Right cardiac atrium (tissue), 5 donors: ENCODE measurements at regions not wholly inside any gene's neighbourhood (a gene's known extent, or its start where the extent isn't known, plus 50 kb on each side); places are given as distances from the start of the nearest gene placed in this dataset.

ENCODE experiments used
- ATAC-seq, 2 donors: fragments of 200-7000 bp; cut with Tn5 transposase; one replicate each; pipeline versions ENCODE4 v1.8.0 to v1.9.1; 2020; ENCODE audit warnings: moderate library complexity in 2 of 2, mild to moderate bottlenecking in 1 of 2
- DNase-seq, 3 donors: peaks; one replicate each; pipeline ENCODE4 v3.0.0-alpha.2; 2020
- H3K27ac ChIP-seq: one replicate; pipeline ENCODE4 v1.5.1; 2013; ENCODE audit warnings: mild to moderate bottlenecking, low read length, control low read depth, moderate library complexity
- H3K27me3 ChIP-seq: one replicate; pipeline ENCODE4 v1.6.1; 2013; ENCODE audit not compliant: control insufficient read depth, insufficient read depth
- H3K4me1 ChIP-seq: one replicate; pipeline ENCODE4 v1.6.1; 2013; ENCODE audit warnings: low read length; ENCODE audit not compliant: control insufficient read depth, insufficient read depth
- H3K4me3 ChIP-seq: one replicate; pipeline ENCODE4 v1.5.1; 2013; ENCODE audit warnings: low read length, control low read depth
- H3K9me3 ChIP-seq: one replicate; pipeline ENCODE4 v1.6.1; 2013; ENCODE audit warnings: low read length; ENCODE audit not compliant: control insufficient read depth
- WGBS: extraction: QIAGEN DNeasy Blood & Tissue Kit; methylation state at CpG from one replicate; pipeline ENCODE4 v1.1.7; 2013; 5-methylcytosine and 5-hydroxymethylcytosine counted together
- intact Hi-C, 4 donors: fragments of 100-400 bp; cut with DNase I; formaldehyde crosslinking; loops; one replicate each; pipeline versions ENCODE4 v1.11.0 to v1.14.0; 2022 to 2023
- donor health status: healthy with polysubstance abuse.
- donor health status: DM: no; HTN: yes; CAD: no.
- donor health status: DM: no; HTN: no; CAD: no.
- donor health status: DM: no; HTN: yes; CAD: no; lungs with severe emphysema.
- donor health status: DM: yes; HTN: yes; CAD: no.

DNA sequence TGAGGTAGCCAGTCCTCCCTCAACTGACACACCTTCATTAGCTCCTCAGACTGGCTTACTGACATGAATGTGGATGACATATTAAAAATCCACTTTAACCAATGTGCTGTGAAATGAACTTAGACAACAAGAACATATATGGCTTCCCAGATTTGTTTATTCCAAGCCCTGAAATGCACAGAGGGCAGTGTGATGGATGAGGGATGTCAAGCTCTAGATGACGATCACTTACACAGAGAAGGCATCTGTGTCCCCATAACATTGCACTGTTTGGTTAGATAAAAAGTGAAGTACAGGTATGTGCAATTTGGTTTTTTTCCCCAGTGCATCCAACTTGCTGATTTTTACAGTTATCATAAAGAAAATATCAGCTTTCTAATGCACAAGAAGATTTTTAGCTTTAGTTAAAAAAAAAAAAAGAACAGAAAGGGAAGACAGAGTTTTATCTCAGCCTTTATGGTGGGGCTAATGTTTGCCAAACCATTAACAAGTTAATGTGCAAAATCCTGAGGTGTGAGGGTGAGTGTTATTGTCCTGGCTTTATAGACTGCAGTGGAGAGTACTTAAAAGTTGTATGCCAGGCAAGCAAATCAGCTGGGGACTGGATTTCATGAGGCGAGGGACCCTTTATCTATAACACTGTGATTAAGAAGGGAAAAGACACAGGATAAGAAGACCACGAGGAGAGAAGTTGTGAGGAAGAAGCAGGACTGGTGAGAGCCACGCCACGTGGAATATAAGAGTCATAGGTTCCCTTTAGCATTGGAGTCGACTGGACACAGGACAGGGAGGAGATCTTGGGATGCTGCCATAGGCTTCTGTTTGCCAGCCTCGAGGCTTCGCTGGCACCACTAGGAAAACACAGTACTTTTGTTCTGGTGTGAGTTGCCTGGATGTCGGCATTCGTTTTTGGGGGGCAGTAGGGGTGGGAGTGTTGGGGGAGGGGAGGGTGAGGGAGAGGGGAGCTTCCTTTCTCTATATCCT, 90.0 kb upstream of the BACH2 start:
- DNase-seq: no peak
- peak; percentile 40 to 74 for ATAC-seq
- Histone ChIP-seq H3K4me3 (no peak overlapping the region), H3K4me1 (no peaks in the 10 kb centered on the region), H3K27ac (no peak overlapping the region), H3K9me3 (no peaks in the 10 kb centered on the region), H3K27me3 (no peaks in the 10 kb centered on the region)
- WGBS: 31% methylated on average over 10 of the region's 10 CpGs
- intact Hi-C loops: loop anchor here in 1 of 4 donors (10.0 kb wide), 1 partner anchor 92 kb away; the partner anchor contains the start of gene BACH2

- no peak overlapping the region for H3K4me3 ChIP-seq
- ATAC-seq (no peak), DNase-seq (no peak)
- H3K27me3 ChIP-seq: no peaks in the 10 kb centered on the region
- no peaks in the 10 kb centered on the region for H3K4me1 ChIP-seq
- intact Hi-C loops: loop anchor here in 1 of 4 donors (10.0 kb wide), 1 partner anchor 91 kb away; the partner anchor contains the start of gene BACH2
- no peaks in the 10 kb centered on the region for H3K9me3 ChIP-seq
- 94% methylated on average over 1 of the region's 1 CpG for WGBS
- no peak overlapping the region for H3K27ac ChIP-seq
These were observed 89.2 kb upstream of the BACH2 start for GRCh38 chr6:90385759-90386313.

- ATAC-seq (no peak), DNase-seq (no peak)
- no peaks in the 10 kb centered on the region for H3K27me3 ChIP-seq
- no peak overlapping the region for H3K4me3 ChIP-seq
- intact Hi-C loops: loop anchor here in 1 of 4 donors (10.0 kb wide), 1 partner anchor 90 kb away; the partner anchor contains the start of gene BACH2
- no peak overlapping the region for H3K27ac ChIP-seq
- H3K9me3 ChIP-seq: no peaks in the 10 kb centered on the region
- 75% methylated on average over 5 of the region's 5 CpGs for WGBS
- no peaks in the 10 kb centered on the region for H3K4me1 ChIP-seq
These were observed 88.1 kb upstream of the BACH2 start for GRCh38 chr6:90384720-90385119.

GRCh38 chr6:90383196-90383822, 86.7 kb upstream of the BACH2 start:
- DNase-seq (no peak), ATAC-seq (no peak)
- intact Hi-C loops: loop anchor here in 1 of 4 donors (10.0 kb wide), 1 partner anchor 89 kb away; the partner anchor contains the start of gene BACH2
- H3K4me1 ChIP-seq: no peaks in the 10 kb centered on the region
- H3K4me3 ChIP-seq: no peak overlapping the region
- H3K9me3 ChIP-seq: no peaks in the 10 kb centered on the region
- H3K27ac ChIP-seq: no peak overlapping the region
- H3K27me3 ChIP-seq: no peaks in the 10 kb centered on the region
- 55% methylated on average over 5 of the region's 5 CpGs for WGBS

- no peak for DNase-seq
- H3K9me3 ChIP-seq: no peaks in the 10 kb centered on the region
- H3K27me3 ChIP-seq: no peaks in the 10 kb centered on the region
- no peak overlapping the region for H3K27ac ChIP-seq
- no peaks in the 10 kb centered on the region for H3K4me1 ChIP-seq
- H3K4me3 ChIP-seq: no peak overlapping the region
- intact Hi-C loops: loop anchor here in 1 of 4 donors (10.0 kb wide), 1 partner anchor 88 kb away; the partner anchor contains the start of gene BACH2
- ATAC-seq: no peak
- 59% methylated on average over 6 of the region's 6 CpGs for WGBS
These were observed 86.1 kb upstream of the BACH2 start for GRCh38 chr6:90382760-90383159.

DNA sequence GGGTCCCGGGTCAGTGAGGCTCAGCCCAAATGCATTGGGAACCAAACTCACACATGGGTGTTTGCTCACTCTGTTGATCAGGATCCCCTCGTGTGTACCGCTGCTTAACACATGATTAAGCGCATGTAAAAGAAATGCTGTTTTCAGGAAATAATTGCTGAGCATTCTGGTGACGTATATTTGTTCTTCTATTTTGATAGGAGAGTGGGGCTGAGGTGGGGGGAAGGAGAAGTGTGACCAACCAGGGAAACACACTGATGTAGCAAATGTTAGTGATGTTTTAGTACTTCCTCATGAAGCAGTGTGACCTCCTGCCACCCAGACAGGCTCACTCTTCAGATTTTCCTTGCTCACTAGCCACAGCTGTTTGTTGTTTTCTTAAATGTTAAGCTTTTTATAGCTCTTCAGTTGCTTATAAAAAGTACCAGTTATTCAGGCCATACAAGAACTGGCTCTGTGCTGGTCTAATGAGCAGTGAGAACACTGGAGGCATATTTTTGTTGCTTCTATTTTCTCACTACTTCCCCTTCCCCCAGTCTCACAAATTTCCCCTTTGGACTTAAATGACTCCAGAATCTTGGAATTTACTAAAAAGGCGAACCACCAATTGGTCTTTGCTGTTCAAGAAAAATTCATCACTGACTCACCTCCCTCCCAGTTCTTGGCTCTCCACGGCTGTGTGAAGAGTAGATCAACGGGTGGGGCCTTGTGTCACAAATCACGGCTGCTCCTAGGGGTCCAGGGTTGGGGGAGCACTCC, 79.2 kb upstream of the BACH2 start:
- 77% methylated on average over 9 of the region's 9 CpGs for WGBS
- intact Hi-C loops: no loop called here
- Histone ChIP-seq H3K9me3 (no peaks in the 10 kb centered on the region), H3K4me3 (no peak overlapping the region), H3K27ac (no peak overlapping the region), H3K4me1 (no peaks in the 10 kb centered on the region), H3K27me3 (no peaks in the 10 kb centered on the region)
- ATAC-seq (no peak), DNase-seq (no peak)

- WGBS: 78% methylated on average over 4 of the region's 4 CpGs
- H3K4me3 ChIP-seq: no peak overlapping the region
- DNase-seq (no peak), ATAC-seq (no peak)
- no peaks in the 10 kb centered on the region for H3K27me3 ChIP-seq
- H3K27ac ChIP-seq: no peak overlapping the region
- no peaks in the 10 kb centered on the region for H3K4me1 ChIP-seq
- H3K9me3 ChIP-seq: no peaks in the 10 kb centered on the region
- intact Hi-C loops: no loop called here
These were observed 77.6 kb upstream of the BACH2 start for GRCh38 chr6:90374201-90374600.

DNA sequence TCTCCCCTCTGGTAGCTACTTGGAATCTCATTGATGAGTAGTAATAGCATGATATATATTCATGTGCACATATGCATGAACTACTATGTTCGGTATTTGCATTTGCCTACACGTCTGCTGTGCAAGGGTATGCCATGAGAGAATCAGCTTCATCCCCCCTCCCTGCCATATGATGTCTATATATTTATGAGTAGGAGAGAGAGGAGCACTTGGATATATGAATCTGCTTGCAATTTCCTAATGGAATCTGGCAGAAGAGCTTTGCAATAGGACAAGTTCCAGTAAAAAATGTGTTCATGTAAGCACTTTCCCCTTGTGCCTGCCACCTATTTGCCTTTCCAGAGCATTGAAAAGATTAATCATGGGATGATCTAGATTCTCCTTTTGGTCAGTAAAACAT, 76.2 kb upstream of the BACH2 start:
- 94% methylated on average over 2 of the region's 2 CpGs for WGBS
- no peaks in the 10 kb centered on the region for H3K4me1 ChIP-seq
- intact Hi-C loops: no loop called here
- no peak for DNase-seq
- no peak overlapping the region for H3K27ac ChIP-seq
- no peaks in the 10 kb centered on the region for H3K9me3 ChIP-seq
- H3K27me3 ChIP-seq: no peaks in the 10 kb centered on the region
- no peak for ATAC-seq
- no peak overlapping the region for H3K4me3 ChIP-seq

DNA sequence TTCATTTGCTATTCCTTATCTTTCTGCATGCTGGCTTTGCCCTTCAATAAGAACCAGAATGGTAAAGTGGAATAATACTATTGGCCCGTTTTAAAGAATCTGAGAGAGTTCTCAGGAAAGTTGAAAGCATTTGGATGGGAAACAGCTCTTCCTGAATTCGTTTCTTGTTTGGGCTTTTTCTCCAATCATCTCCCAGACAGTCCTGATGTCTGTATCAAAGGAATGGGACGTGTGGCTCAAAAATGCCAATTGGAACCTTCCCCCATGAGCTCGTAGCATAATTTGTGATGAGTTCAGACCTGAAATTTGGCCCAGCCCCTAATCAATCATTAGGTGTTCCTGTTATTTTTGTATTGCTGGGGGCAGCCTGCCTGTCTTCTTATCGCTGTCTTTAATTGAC, 75.8 kb upstream of the BACH2 start:
- DNase-seq: no peak
- no peak overlapping the region for H3K27ac ChIP-seq
- no peaks in the 10 kb centered on the region for H3K27me3 ChIP-seq
- no peaks in the 10 kb centered on the region for H3K9me3 ChIP-seq
- intact Hi-C loops: no loop called here
- WGBS: 84% methylated on average over 5 of the region's 5 CpGs
- H3K4me3 ChIP-seq: no peak overlapping the region
- ATAC-seq: no peak
- no peaks in the 10 kb centered on the region for H3K4me1 ChIP-seq

- Histone ChIP-seq H3K27ac (no peak overlapping the region), H3K4me1 (no peaks in the 10 kb centered on the region), H3K27me3 (no peaks in the 10 kb centered on the region), H3K4me3 (no peak overlapping the region), H3K9me3 (no peaks in the 10 kb centered on the region)
- ATAC-seq (no peak), DNase-seq (no peak)
- intact Hi-C loops: no loop called here
- 72% methylated on average over 1 of the region's 1 CpG for WGBS
These were observed 73.9 kb upstream of the BACH2 start for GRCh38 chr6:90370493-90370959.
